ENCODE measurements at regions not wholly inside any gene's neighbourhood (a gene's known extent, or its start where the extent isn't known, plus 50 kb on each side); places are given as distances from the start of the nearest gene placed in this dataset.

GRCh38 chr3:13963137-13963886, 83.4 kb upstream of the WNT7A start:
- no peaks in the 10 kb centered on the region for H3K36me3 ChIP-seq (ENCODE audit: control insufficient read depth, insufficient read depth, low read length)
- no peak overlapping the region for H3K9ac ChIP-seq (ENCODE audit: low read length)
- no peak overlapping the region for H3K27ac ChIP-seq (ENCODE audit: low read depth, low read length)
- no peak overlapping the region for H3K4me3 ChIP-seq (ENCODE audit: low read depth, low read length)
- H3K27me3 ChIP-seq (ENCODE audit: control insufficient read depth, insufficient read depth, low read length) = no peaks in the 10 kb centered on the region
- H3K9me3 ChIP-seq (ENCODE audit: control insufficient read depth, insufficient read depth, low read depth, low read length) = 0 out of 2 replicates have a peak, but pooled peaks cover 4% of the 10 kb centered on the region
- H3K4me1 ChIP-seq (ENCODE audit: control insufficient read depth, insufficient read depth, low read length) = no peaks in the 10 kb centered on the region

DNA sequence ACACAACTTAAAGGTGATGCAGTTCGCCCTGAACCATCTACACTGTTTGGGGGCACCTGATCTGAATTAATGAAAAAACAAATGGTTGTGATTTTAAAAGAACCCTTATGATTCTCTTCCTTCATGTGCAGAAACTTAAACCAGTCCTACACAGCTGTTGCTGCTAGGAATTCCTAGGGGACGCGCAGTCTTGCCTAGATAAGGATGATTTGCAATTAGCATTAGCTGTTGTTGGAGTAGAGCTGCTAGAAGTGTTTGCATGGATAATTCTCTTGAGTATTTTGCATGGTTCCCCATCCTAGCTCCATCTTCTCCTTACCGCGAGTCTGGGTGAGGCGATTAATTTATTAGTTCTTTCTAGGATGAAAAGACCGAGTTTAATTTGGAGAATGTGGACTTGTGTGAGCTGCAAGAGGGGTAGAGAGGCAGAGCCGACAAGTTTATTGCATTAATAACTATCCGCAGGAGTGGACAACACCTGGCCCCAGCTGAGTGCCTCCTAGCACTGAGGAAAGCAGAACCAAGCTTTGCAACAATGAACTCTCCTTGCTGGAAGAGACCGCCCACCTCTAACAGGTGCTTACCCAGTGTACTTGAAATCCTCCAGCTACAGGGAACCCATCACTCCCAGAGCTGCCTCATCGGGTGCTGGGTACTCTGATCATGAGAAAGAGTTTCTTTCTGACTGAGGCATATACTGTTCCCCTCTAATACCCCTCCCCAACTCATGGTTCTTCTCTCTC, 75.0 kb upstream of the WNT7A start:
- Histone ChIP-seq H3K4me1 (ENCODE audit: control insufficient read depth, insufficient read depth, low read length) (peaks cover 5% of the 10 kb centered on the region; the same call in 1 of the 2 replicates), H3K27me3 (ENCODE audit: control insufficient read depth, insufficient read depth, low read length) (no peaks in the 10 kb centered on the region), H3K36me3 (ENCODE audit: control insufficient read depth, insufficient read depth, low read length) (no peaks in the 10 kb centered on the region), H3K27ac (ENCODE audit: low read depth, low read length) (no peak overlapping the region), H3K4me3 (ENCODE audit: low read depth, low read length) (no peak overlapping the region), H3K9me3 (ENCODE audit: control insufficient read depth, insufficient read depth, low read depth, low read length) (no peaks in the 10 kb centered on the region), H3K9ac (ENCODE audit: low read length) (no peak overlapping the region)

GRCh38 chr3:13954266-13954665, 74.4 kb upstream of the WNT7A start:
- Histone ChIP-seq H3K27me3 (ENCODE audit: control insufficient read depth, insufficient read depth, low read length) (no peaks in the 10 kb centered on the region), H3K4me3 (ENCODE audit: low read depth, low read length) (no peak overlapping the region), H3K9me3 (ENCODE audit: control insufficient read depth, insufficient read depth, low read depth, low read length) (no peaks in the 10 kb centered on the region), H3K9ac (ENCODE audit: low read length) (no peak overlapping the region), H3K4me1 (ENCODE audit: control insufficient read depth, insufficient read depth, low read length) (peaks cover 12% of the 10 kb centered on the region; the same call in 1 of the 2 replicates), H3K36me3 (ENCODE audit: control insufficient read depth, insufficient read depth, low read length) (no peaks in the 10 kb centered on the region), H3K27ac (ENCODE audit: low read depth, low read length) (no peak overlapping the region)

- Histone ChIP-seq H3K4me3 (ENCODE audit: low read depth, low read length) (no peak overlapping the region), H3K27ac (ENCODE audit: low read depth, low read length) (no peak overlapping the region), H3K36me3 (ENCODE audit: control insufficient read depth, insufficient read depth, low read length) (no peaks in the 10 kb centered on the region), H3K4me1 (ENCODE audit: control insufficient read depth, insufficient read depth, low read length) (peaks cover 30% of the 10 kb centered on the region), H3K9me3 (ENCODE audit: control insufficient read depth, insufficient read depth, low read depth, low read length) (peaks cover 3% of the 10 kb centered on the region), H3K27me3 (ENCODE audit: control insufficient read depth, insufficient read depth, low read length) (no peaks in the 10 kb centered on the region), H3K9ac (ENCODE audit: low read length) (no peak overlapping the region)
These were observed 71.3 kb upstream of the WNT7A start for GRCh38 chr3:13951184-13951583.

DNA sequence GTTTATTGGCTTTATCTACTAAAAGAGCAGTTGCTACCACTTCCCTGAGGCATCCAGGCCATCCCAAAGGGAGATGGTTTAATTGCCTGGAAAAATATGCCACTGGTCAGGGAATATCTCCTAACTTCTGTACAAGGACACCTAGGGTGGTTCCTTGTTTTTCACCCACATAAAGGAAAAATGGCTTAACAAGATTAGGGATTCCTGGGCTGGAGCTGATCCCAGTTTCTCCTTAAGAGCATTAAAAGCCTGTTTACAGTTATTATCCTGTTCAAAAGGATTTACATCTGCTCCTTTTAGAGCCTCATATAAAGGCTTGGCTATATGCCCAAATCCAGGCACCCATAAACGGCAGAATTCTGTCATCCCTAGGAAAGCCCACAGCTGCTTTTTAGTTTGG, 70.2 kb upstream of the WNT7A start:
- Histone ChIP-seq H3K27me3 (ENCODE audit: control insufficient read depth, insufficient read depth, low read length) (no peaks in the 10 kb centered on the region), H3K27ac (ENCODE audit: low read depth, low read length) (no peak overlapping the region), H3K9me3 (ENCODE audit: control insufficient read depth, insufficient read depth, low read depth, low read length) (peaks cover 3% of the 10 kb centered on the region), H3K4me3 (ENCODE audit: low read depth, low read length) (no peak overlapping the region), H3K36me3 (ENCODE audit: control insufficient read depth, insufficient read depth, low read length) (no peaks in the 10 kb centered on the region), H3K4me1 (ENCODE audit: control insufficient read depth, insufficient read depth, low read length) (peaks cover 30% of the 10 kb centered on the region), H3K9ac (ENCODE audit: low read length) (no peak overlapping the region)

DNA sequence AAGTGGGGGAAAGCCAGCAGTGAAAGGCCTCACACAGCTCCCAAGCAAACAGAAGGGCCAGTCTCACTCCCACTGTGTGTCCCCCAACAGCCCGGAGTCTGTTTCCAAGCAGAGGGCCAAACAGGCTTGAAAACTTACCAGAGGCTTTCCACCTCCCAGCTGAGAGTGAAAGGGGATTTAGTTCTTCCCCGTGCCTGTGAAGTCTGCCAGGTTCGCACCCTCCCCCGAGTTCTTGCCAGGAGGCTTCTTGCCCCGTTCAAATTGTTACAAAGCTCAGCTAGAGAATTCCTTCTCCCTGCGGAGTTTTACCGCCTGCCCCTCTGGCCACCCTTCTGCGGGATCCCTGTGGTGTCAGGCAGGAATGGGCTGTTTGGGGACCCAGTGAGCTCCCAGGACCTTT, 68.0 kb upstream of the WNT7A start:
- Histone ChIP-seq H3K36me3 (ENCODE audit: control insufficient read depth, insufficient read depth, low read length) (no peaks in the 10 kb centered on the region), H3K4me3 (ENCODE audit: low read depth, low read length) (no peak overlapping the region), H3K27me3 (ENCODE audit: control insufficient read depth, insufficient read depth, low read length) (no peaks in the 10 kb centered on the region), H3K9ac (ENCODE audit: low read length) (peak overlapping the region; percentile 26), H3K27ac (ENCODE audit: low read depth, low read length) (no peak overlapping the region), H3K9me3 (ENCODE audit: control insufficient read depth, insufficient read depth, low read depth, low read length) (peaks cover 6% of the 10 kb centered on the region), H3K4me1 (ENCODE audit: control insufficient read depth, insufficient read depth, low read length) (peaks cover 30% of the 10 kb centered on the region)

GRCh38 chr3:13939206-13939605, 59.3 kb upstream of the WNT7A start:
- peaks cover 5% of the 10 kb centered on the region for H3K9me3 ChIP-seq (ENCODE audit: control insufficient read depth, insufficient read depth, low read depth, low read length)
- no peak overlapping the region for H3K9ac ChIP-seq (ENCODE audit: low read length)
- H3K4me1 ChIP-seq (ENCODE audit: control insufficient read depth, insufficient read depth, low read length) = no peaks in the 10 kb centered on the region
- no peak overlapping the region for H3K4me3 ChIP-seq (ENCODE audit: low read depth, low read length)
- no peaks in the 10 kb centered on the region for H3K36me3 ChIP-seq (ENCODE audit: control insufficient read depth, insufficient read depth, low read length)
- no peaks in the 10 kb centered on the region for H3K27me3 ChIP-seq (ENCODE audit: control insufficient read depth, insufficient read depth, low read length)
- H3K27ac ChIP-seq (ENCODE audit: low read depth, low read length) = no peak overlapping the region

GRCh38 chr3:13937131-13937530, 57.3 kb upstream of the WNT7A start:
- H3K9me3 ChIP-seq (ENCODE audit: control insufficient read depth, insufficient read depth, low read depth, low read length) = peaks cover 2% of the 10 kb centered on the region; the same call in 1 of the 2 replicates
- no peaks in the 10 kb centered on the region for H3K4me1 ChIP-seq (ENCODE audit: control insufficient read depth, insufficient read depth, low read length)
- no peaks in the 10 kb centered on the region for H3K36me3 ChIP-seq (ENCODE audit: control insufficient read depth, insufficient read depth, low read length)
- H3K4me3 ChIP-seq (ENCODE audit: low read depth, low read length) = no peak overlapping the region
- no peak overlapping the region for H3K9ac ChIP-seq (ENCODE audit: low read length)
- H3K27me3 ChIP-seq (ENCODE audit: control insufficient read depth, insufficient read depth, low read length) = no peaks in the 10 kb centered on the region
- H3K27ac ChIP-seq (ENCODE audit: low read depth, low read length) = no peak overlapping the region

DNA sequence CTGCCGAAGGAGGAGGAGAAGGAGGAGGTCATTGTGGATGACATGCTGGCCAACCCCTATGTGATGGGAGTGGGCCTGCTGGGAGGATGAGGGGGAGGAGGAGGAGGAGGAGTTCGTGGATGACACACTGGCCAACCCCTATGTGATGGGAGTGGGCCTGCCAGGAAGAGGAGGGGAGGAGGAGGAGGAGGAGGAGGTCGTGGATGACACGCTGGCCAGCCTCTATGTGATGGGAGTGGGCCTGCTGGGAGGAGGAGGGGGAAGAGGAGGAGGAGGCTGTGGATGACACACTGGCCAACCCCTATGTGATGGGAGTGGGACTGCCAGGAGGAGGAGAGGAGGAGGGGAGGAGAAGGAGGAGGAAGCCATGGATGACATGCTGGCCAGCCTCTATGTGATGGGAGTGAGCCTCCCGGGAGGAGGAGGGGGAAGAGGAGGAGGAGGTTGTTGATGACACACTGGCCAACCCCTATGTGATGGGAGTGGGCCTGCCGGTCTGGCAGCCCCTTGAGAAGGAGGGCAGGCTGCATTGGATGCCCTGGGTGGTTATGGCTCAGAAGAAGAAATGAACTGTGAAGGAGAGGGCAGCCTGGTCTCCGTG, 55.7 kb upstream of the WNT7A start:
- H3K36me3 ChIP-seq (ENCODE audit: control insufficient read depth, insufficient read depth, low read length) = no peaks in the 10 kb centered on the region
- H3K9me3 ChIP-seq (ENCODE audit: control insufficient read depth, insufficient read depth, low read depth, low read length) = peaks cover 5% of the 10 kb centered on the region; the same call in 1 of the 2 replicates
- no peak overlapping the region for H3K4me3 ChIP-seq (ENCODE audit: low read depth, low read length)
- no peak overlapping the region for H3K27ac ChIP-seq (ENCODE audit: low read depth, low read length)
- no peaks in the 10 kb centered on the region; the same call in 1 of the 2 replicates for H3K27me3 ChIP-seq (ENCODE audit: control insufficient read depth, insufficient read depth, low read length)
- H3K9ac ChIP-seq (ENCODE audit: low read length) = no peak overlapping the region
- no peaks in the 10 kb centered on the region for H3K4me1 ChIP-seq (ENCODE audit: control insufficient read depth, insufficient read depth, low read length)

DNA sequence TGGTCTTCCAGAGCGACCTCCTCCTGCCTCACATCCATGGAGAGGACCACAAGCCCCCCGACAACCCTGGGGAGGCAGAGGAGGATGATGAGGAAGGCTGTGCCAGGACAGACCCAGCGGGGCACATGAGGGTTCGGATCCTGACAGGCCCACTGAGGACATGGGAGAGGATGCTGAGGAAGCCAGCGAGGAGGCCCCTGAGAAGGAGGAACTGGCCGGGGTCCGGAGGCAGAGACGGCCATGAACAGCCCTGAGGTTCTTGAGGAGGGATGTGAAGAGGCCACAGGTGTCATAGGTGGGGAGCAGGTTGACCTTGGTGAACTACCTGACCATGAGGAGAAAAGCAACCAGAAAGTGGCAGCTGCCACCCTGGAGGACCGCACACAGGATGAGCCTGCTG, 54.9 kb upstream of the WNT7A start:
- Histone ChIP-seq H3K4me1 (ENCODE audit: control insufficient read depth, insufficient read depth, low read length) (no peaks in the 10 kb centered on the region), H3K4me3 (ENCODE audit: low read depth, low read length) (no peak overlapping the region), H3K27me3 (ENCODE audit: control insufficient read depth, insufficient read depth, low read length) (no peaks in the 10 kb centered on the region; the same call in 1 of the 2 replicates), H3K9ac (ENCODE audit: low read length) (no peak overlapping the region), H3K36me3 (ENCODE audit: control insufficient read depth, insufficient read depth, low read length) (no peaks in the 10 kb centered on the region), H3K9me3 (ENCODE audit: control insufficient read depth, insufficient read depth, low read depth, low read length) (peaks cover 5% of the 10 kb centered on the region; the same call in 1 of the 2 replicates), H3K27ac (ENCODE audit: low read depth, low read length) (no peak overlapping the region)

GRCh38 chr3:13934315-13934714, 54.4 kb upstream of the WNT7A start:
- H3K36me3 ChIP-seq (ENCODE audit: control insufficient read depth, insufficient read depth, low read length) = no peaks in the 10 kb centered on the region
- H3K4me3 ChIP-seq (ENCODE audit: low read depth, low read length) = no peak overlapping the region

More at GRCh38 chr3:13934315-13934714, 54.4 kb upstream of the WNT7A start:
- Histone ChIP-seq H3K4me1 (ENCODE audit: control insufficient read depth, insufficient read depth, low read length) (no peaks in the 10 kb centered on the region), H3K27ac (ENCODE audit: low read depth, low read length) (no peak overlapping the region), H3K27me3 (ENCODE audit: control insufficient read depth, insufficient read depth, low read length) (no peaks in the 10 kb centered on the region; the same call in 1 of the 2 replicates), H3K9me3 (ENCODE audit: control insufficient read depth, insufficient read depth, low read depth, low read length) (peaks cover 5% of the 10 kb centered on the region; the same call in 1 of the 2 replicates), H3K9ac (ENCODE audit: low read length) (no peak overlapping the region)
